HG03520 (cell line): ENCODE measurements at regions not wholly inside any gene's neighbourhood (a gene's known extent, or its start where the extent isn't known, plus 50 kb on each side); places are given as distances from the start of the nearest gene placed in this dataset.

Source experiments
- ATAC-seq: cut with Tn5 transposase; IDR thresholded peaks from one replicate; pipeline ENCODE4 v1.9.1; 2021; ENCODE audit warnings: mild to moderate bottlenecking, moderate library complexity; ENCODE audit not compliant: unreplicated experiment

- no peak for ATAC-seq
Measured at GRCh38 chr7:41383596-41383995, 319.3 kb downstream of the INHBA start.

- no peak for ATAC-seq
Measured at GRCh38 chr7:41378156-41378555, 324.7 kb downstream of the INHBA start.

DNA sequence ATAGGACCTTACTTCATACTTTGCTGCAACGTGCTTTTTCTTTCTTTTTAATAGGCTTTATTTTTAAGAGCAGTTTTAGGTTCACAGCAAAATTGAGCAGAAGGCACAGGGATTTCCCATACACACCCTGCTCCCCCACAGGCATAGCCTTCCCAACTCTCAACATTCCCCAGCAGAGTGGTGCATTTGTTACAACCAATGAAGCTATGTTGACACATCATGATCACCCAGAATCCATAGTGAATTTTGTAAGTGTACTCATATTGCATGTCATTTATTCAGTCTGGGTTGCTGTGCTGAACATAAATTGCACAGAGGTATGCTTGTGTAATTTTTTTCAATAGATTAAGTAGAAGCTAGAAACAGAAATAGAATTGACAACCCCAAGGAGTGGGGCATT, 327.3 kb downstream of the INHBA start:
- ATAC-seq: no peak

DNA sequence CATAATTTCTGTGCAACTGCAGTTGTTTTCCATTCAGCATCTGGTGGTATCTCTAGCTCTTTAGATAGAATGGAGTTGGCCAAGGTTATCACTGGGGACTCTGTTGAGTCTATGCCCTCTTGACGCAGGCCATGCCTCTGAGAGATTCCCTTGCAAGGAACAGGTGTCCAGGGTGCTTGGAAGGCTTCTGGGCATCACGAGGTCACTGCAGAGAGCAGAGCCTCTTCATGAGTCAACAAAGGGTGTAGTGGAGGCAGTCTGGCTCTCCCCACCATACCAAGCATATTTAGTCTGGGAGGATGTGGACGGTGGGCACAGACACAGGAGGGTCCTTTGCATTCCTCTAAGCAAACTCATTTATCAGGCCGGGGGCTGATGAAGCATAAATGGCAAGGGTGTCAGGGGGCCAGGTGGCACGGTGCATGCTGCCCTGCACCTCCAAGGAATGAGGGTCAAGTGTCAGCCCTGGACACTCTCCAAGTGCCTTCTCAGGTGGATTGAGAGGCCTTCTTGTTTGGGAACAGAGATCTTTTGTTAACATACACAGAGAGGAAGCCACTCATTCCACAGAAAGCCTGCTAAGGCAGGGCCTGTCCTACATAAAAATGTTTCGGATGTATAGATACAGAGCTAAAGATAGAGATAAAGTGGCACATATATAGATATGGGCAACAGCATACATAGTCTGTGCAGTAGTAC, 328.6 kb downstream of the INHBA start:
- ATAC-seq: no peak

GRCh38 chr7:41367967-41368882, 334.7 kb downstream of the INHBA start:
- no peak for ATAC-seq

- ATAC-seq: no peak
Measured at GRCh38 chr7:41351091-41351490, 351.8 kb downstream of the INHBA start.

DNA sequence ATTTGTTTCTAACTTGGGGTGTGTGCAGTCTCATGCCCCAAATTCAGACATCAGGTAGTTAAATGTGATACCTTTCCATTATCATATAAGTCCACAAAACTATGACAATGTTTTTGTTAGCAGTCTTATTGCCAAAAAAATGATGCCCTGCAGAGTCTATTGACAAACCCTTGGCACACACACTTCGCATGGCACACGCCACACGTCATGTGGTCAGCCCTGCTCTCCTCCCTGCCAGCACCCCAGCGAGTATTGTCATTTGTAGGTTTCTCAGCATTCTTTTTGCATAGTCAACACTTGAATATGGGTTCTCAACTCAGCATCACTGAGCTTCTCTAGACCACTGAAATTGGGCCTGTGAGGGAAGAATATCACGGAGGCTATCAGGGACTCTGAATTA, 356.0 kb downstream of the INHBA start:
- ATAC-seq: no peak

DNA sequence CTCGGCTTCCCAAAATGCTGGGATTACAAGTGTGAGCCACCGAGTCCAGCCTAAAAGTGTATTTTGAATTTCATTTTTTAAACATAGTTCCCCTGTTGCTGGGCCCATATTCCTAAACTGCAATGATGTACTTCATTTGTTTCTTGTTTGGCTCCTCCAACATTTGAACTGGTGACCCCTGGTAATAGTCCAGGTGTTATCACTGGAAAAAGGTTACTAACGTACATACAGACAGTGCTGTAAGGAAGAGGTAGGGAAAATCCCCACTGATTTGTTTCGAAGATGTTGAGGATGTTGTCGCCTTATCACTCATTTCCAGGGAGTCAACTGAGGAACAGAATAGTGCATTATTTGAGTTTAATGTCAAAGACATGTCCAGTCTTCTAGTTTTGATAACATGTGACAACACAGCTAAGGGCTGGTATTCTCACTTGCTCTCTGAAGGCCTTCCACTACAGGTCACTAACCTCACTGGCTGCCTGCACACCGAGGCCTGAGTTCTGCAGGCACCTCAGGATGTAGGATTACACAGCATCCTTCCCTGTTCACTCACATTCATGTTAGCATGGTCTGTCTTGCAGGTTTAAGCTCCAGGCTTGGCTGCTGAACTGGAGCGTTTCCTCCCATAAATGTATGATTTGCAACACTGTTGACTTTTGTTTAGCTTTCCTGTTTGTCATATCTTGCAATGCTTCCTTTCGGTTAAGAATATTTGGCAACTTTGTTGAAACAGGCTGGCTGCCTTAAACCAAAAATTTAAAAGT, 362.8 kb downstream of the INHBA start:
- no peak for ATAC-seq

GRCh38 chr7:41336981-41337380, 365.9 kb downstream of the INHBA start:
- no peak for ATAC-seq

DNA sequence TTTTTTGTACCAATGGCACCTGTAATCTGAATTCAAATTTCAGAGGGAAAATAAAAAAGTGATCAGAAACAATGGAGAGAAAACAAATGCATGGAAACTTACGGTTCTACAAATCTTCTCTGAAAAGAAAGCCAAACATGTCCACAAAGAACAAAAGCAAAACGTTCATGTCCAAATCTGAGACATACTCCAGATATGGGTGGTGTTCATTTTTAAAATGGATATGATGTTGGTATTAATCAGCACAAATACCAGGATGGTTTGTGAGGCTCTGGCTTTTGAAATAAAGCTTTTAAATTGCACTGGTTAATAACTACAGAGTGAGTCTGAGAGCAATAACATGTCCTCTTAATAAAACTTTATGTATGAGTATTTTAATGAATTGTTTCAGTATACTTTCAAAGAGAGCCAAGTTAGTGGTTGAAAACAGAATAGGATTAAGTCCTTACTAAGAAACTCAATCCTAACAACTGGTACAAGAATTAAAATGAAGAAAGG, 366.4 kb downstream of the INHBA start:
- ATAC-seq: no peak

DNA sequence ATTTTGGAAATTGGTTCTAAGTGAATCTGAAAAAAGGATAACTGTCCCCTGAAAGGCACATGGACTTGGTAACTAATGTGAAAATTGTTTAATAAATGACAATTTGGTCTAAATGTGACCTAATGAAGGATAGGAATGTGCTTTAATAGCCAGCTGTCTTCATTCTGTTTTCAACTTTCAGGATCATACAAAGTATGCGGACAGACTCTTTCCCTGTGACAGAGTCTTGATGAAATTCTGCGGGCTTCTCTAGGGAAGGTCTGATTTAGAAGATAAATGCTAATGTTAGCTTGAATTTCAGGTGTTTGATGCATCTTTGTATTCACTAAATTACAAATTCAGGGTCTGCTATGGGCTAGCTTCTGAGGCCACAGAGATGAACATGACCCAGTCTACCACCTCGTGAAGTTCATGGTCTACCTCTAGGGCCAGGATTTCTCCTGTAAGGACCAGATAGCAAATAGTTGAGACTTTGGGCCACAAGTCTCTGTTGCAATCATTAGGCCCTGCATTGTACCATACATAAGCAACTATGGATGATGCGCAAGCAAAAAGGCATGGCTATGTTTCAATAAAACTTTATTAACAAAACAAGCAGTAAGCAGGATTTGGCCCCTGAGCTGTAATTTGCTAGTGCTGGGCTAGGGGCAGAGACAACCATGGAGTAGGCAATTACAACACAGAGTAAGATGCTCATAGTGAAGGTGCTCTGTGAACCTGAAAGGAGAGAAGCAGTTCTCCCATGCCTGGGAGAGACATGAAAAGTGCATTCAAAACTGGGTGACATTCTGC, 368.6 kb downstream of the INHBA start:
- ATAC-seq: no peak

DNA sequence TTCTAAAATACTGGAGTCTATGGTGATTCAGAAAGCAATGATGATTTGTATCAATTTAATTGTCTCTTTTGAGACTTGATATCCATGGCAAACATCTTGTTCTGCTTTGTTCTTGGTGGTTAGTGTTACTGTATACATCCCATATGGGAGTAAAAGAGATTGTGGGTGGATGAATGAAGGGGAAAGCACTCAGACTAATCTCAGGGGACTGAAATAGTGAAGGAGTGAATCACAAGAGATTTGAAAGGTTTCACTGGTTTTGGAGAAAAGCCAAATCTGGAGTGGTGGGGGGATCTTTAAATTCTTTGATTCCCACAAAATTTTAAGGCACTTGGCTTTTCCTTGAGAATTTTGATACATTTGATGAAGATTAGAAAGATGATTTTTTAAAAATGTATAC, 369.4 kb downstream of the INHBA start:
- no peak for ATAC-seq

DNA sequence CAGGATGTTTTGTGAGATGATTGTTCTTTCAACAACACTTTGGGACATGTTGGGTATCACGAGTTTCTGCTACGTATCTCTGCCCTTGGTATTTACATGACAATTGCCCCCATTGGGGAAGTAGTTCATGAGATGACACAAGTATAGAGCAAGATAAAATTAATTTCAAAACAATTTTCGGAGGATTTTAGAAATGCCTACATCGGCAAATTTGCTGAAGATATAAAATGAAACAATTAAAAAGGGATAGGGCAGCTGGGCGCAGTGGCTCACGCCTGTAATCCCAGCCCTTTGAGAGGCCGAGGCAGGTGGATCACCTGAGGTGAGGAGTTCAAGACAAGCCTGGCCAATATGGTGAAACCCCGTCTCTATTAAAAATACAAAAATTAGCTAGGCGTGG, 371.7 kb downstream of the INHBA start:
- no peak for ATAC-seq

- ATAC-seq: no peak
Measured at GRCh38 chr7:41328544-41328943, 374.3 kb downstream of the INHBA start.

- ATAC-seq: no peak
Measured at GRCh38 chr7:41328131-41328530, 374.8 kb downstream of the INHBA start.

DNA sequence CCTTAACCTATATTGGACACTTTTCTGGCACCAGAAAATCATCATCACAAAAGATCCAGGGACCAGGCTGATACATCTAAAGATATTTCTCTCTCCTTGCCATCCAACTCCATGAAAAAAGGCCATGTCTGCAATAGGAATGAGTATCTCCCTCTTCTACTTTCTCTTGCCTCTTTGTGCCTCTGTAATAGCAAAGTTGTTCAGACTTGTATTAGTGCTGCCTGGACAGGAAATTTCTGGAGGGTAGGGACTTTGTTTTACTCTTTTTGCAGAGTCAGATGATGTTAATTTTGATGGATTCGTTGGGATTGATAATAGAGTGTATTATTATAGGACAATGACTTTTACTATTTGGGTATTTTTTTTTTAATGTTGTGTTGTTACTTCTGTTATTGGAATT, 376.3 kb downstream of the INHBA start:
- ATAC-seq: no peak

- no peak for ATAC-seq
Measured at GRCh38 chr7:41323806-41324205, 379.1 kb downstream of the INHBA start.

GRCh38 chr7:41319581-41319980, 383.3 kb downstream of the INHBA start:
- ATAC-seq: no peak

- no peak for ATAC-seq
Measured at GRCh38 chr7:41316410-41316809, 386.5 kb downstream of the INHBA start.

DNA sequence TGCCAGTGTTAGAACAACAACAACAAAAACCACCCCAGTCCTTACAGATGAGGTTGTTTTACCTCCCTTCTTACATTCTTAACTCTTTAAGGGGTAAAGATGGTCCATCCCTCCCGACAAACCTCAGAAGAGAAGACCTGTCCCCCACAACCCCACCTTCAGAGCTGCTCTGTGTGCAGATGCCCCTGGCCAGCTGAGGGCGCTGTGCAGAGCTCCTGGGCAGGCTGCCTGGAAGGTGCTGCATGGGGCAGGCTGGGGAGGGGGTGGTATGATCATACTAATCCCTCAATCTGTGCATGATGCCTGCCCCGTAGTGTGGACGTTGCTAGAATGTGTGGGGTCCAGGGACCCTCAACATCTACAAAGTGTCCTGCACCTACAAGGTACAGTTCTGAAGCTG, 387.1 kb downstream of the INHBA start:
- ATAC-seq: no peak

DNA sequence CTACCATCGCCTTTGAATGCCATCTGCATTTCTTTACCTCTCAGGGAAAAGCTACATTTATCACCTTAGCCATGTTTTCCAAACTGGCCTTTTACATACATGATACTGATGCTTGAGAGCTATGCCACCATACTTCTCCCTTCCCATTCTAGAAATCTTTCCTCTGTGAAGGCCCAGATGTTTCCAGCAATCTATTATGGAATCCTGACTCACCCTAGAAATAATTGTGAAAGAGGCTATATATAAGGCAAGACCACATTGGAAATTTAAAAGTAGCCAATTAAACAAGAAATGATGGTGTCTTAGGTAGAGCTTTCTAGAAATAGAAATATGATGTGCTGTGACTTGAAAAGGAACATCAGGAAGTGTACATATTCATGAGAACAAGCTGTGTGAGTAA, 389.7 kb downstream of the INHBA start:
- no peak for ATAC-seq
